HEK293T (cell line): ENCODE measurements at regions not wholly inside any gene's neighbourhood (a gene's known extent, or its start where the extent isn't known, plus 50 kb on each side); places are given as distances from the start of the nearest gene placed in this dataset.

Experiments used
- ELF4 ChIP-seq: fragments of 450-650 bp; IDR thresholded peaks from 2 replicates; pipeline ENCODE4 v1.6.1; 2017; ENCODE audit warnings: antibody characterized with exemption
- FOXK2 ChIP-seq: fragments of 450-650 bp; IDR thresholded peaks from 2 replicates; pipeline ENCODE4 v1.6.1; 2016; ENCODE audit warnings: mild to moderate bottlenecking
- PKNOX1 ChIP-seq: fragments of 450-650 bp; IDR thresholded peaks from 2 replicates; pipeline ENCODE4 v1.6.1; 2016

GRCh38 chr9:71213633-71214032, 92.2 kb upstream of the TRPM3 start:
- TF ChIP-seq FOXK2 (no peak), PKNOX1 (no peak), ELF4 (no peak)
